Liver (tissue), 3 donors: ENCODE measurements at regions not wholly inside any gene's neighbourhood (a gene's known extent, or its start where the extent isn't known, plus 50 kb on each side); places are given as distances from the start of the nearest gene placed in this dataset.

ENCODE experiments used
- ATF3 ChIP-seq: IDR thresholded peaks from 2 replicates; pipeline ENCODE4 v1.6.1; 2016; ENCODE audit warnings: antibody characterized with exemption
- EGR1 ChIP-seq, 2 donors: IDR thresholded peaks; 2 replicates each; pipeline ENCODE4 v1.6.1; 2016 to 2018; ENCODE audit warnings: antibody characterized with exemption in 2 of 2, low read depth in 2 of 2
- FOXA1 ChIP-seq: IDR thresholded peaks from 2 replicates; pipeline ENCODE4 v1.6.1; 2016; ENCODE audit warnings: antibody characterized with exemption
- TF ChIP-seq, protein P1 (sequence below): fragments of 150-350 bp; IDR thresholded peaks from 2 replicates; pipeline ENCODE4 v1.5.1; 2017; ENCODE audit warnings: improper control_type of control experiment, low read depth, low read length; ENCODE audit not compliant: missing input control
- donor health status: healthy.
- donor health status: healthy.

DNA sequence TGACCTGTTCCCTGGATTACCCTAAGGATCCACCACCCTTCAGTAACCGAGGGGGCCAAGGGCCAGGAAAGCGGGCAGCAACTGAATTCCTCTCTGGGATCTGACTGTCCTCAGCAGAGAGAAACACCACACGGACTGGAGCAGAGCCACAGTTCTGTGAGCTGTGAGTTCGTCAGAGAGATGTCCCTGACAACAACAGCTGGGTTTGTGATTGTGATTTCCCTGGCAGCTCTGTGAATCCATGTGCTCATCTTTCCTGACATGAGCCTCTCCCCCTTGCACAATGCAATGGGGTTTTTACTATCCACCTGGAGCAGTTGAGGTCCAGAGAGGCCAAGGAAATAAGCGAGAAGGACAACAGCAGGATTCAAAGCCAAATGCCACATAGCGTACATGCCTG, 69.4 kb upstream of the AMPD3 start:
- TF ChIP-seq EGR1 (IDR thresholded peaks at IDR 0.05; ENCODE audit: low read depth in 2 of 2) (no peak), FOXA1 (no peak), ATF3 (no peak)
- TF ChIP-seq, protein P1, sequence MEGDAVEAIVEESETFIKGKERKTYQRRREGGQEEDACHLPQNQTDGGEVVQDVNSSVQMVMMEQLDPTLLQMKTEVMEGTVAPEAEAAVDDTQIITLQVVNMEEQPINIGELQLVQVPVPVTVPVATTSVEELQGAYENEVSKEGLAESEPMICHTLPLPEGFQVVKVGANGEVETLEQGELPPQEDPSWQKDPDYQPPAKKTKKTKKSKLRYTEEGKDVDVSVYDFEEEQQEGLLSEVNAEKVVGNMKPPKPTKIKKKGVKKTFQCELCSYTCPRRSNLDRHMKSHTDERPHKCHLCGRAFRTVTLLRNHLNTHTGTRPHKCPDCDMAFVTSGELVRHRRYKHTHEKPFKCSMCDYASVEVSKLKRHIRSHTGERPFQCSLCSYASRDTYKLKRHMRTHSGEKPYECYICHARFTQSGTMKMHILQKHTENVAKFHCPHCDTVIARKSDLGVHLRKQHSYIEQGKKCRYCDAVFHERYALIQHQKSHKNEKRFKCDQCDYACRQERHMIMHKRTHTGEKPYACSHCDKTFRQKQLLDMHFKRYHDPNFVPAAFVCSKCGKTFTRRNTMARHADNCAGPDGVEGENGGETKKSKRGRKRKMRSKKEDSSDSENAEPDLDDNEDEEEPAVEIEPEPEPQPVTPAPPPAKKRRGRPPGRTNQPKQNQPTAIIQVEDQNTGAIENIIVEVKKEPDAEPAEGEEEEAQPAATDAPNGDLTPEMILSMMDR = no peak
